Activated CD8-positive, alpha-beta T cell treated with anti-CD3 and anti-CD28 coated beads for 36 hours (primary cell): ENCODE measurements at regions not wholly inside any gene's neighbourhood (a gene's known extent, or its start where the extent isn't known, plus 50 kb on each side); places are given as distances from the start of the nearest gene placed in this dataset.

Experiments
- ATAC-seq: fragments of 200-7000 bp; cut with Tn5 transposase; one replicate; pipeline ENCODE4 v1.10.0; 2021; ENCODE audit warnings: mild to moderate bottlenecking, moderate library complexity
- CTCF ChIA-PET: fragments of 350-600 bp; sonication (Branson Sonifier 250); formaldehyde crosslinking; loops from one replicate; lab custom pipeline; 2021; ENCODE audit warnings: antibody characterized with exemption; lab: Charles Lee
- POLR2A ChIA-PET: fragments of 350-600 bp; sonication (Branson Sonifier 250); formaldehyde crosslinking; loops from one replicate; lab custom pipeline; 2021; ENCODE audit warnings: antibody characterized with exemption; lab: Charles Lee
- DNase-seq: peaks from one replicate; pipeline ENCODE4 v3.0.0-alpha.2; 2020
- H3K27ac Mint-ChIP-seq: one replicate; pipeline ENCODE4 v1.8.0; 2021; ENCODE audit warnings: mild to moderate bottlenecking, mixed read lengths
- H3K27me3 Mint-ChIP-seq: one replicate; pipeline ENCODE4 v1.8.0; 2021; ENCODE audit warnings: mixed read lengths
- H3K36me3 Mint-ChIP-seq: one replicate; pipeline ENCODE4 v1.8.0; 2021; ENCODE audit warnings: low read depth, mixed read lengths
- H3K4me1 Mint-ChIP-seq: one replicate; pipeline ENCODE4 v1.8.0; 2021; ENCODE audit warnings: low read depth, mixed read lengths
- H3K4me3 Mint-ChIP-seq: one replicate; pipeline ENCODE4 v1.8.0; 2021; ENCODE audit warnings: mild to moderate bottlenecking, moderate library complexity, mixed read lengths
- H3K9me3 Mint-ChIP-seq: one replicate; pipeline ENCODE4 v1.8.0; 2021; ENCODE audit warnings: mixed read lengths
- CTCF ChIP-seq: fragments of 200-600 bp; IDR thresholded peaks from one replicate; pipeline ENCODE4 v1.8.0; 2022; ENCODE audit warnings: antibody characterized with exemption, mild to moderate bottlenecking
- intact Hi-C: fragments of 100-400 bp; cut with micrococcal nuclease; formaldehyde crosslinking; loops from one replicate; pipeline ENCODE4 v1.10.0; 2022

DNA sequence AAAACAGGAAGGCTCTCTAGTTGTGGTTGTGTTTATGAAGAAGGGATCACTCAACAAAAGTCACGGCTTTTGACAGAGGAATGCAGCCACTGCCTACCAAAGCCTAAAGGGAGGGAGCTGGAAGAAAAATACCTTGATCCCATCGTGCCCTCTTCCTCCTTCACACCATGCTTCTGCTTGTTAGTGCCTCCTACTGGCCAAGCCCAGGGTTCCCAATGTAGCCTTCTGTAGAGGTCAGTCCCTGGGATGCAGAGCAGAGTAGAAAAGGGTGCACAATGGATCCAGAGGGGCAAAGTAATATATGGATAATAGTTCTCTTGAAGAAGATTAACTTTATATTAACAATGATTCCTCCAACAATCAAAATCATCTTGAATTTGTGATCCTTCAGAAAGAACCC is 293.5 kb upstream of the FERMT1 start:
- Mint-ChIP-seq H3K36me3 (no peaks in the 10 kb centered on the region), H3K9me3 (peaks cover 1% of the 10 kb centered on the region), H3K4me3 (no peak overlapping the region), H3K27me3 (no peaks in the 10 kb centered on the region), H3K27ac (no peak overlapping the region), H3K4me1 (no peaks in the 10 kb centered on the region)
- no peak for DNase-seq
- ATAC-seq = no peak
- CTCF ChIA-PET = no interaction called here
- POLR2A ChIA-PET = no interaction called here
- TF ChIP-seq CTCF = no peak
- intact Hi-C loops = no loop called here

- ChIA-PET CTCF (no interaction called here), POLR2A (no interaction called here)
- Mint-ChIP-seq H3K4me1 (no peaks in the 10 kb centered on the region), H3K27me3 (no peaks in the 10 kb centered on the region), H3K36me3 (no peaks in the 10 kb centered on the region), H3K9me3 (peaks cover 1% of the 10 kb centered on the region), H3K4me3 (no peak overlapping the region), H3K27ac (no peak overlapping the region)
- intact Hi-C loops = no loop called here
- no peak for TF ChIP-seq CTCF
- ATAC-seq = no peak
- no peak for DNase-seq
Observed at GRCh38 chr20:6411651-6412050, 288.8 kb upstream of the FERMT1 start.

DNA sequence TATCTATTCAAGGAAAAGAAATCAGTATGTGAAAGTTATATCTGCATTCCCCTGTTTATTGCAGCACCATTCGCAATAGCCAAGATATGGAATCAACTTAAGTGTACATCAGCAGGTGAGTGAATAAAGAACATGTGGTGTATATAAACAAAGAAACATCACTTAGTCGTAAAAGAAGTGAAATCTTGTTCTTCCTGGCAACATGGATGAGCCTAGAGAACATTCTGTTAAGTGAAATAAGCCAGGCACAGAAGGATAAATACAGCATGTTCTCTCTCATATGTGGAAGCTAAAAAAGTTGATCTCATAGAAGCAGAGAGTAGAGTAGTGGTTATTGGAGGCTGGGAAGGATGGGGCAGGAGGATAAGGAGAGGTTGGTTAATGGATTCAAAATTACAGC is 287.9 kb upstream of the FERMT1 start:
- Mint-ChIP-seq H3K4me1 (no peaks in the 10 kb centered on the region), H3K27ac (no peak overlapping the region), H3K36me3 (no peaks in the 10 kb centered on the region), H3K9me3 (no peaks in the 10 kb centered on the region), H3K27me3 (no peaks in the 10 kb centered on the region), H3K4me3 (no peak overlapping the region)
- ChIA-PET POLR2A (no interaction called here), CTCF (no interaction called here)
- no peak for DNase-seq
- intact Hi-C loops = no loop called here
- no peak for ATAC-seq
- no peak for TF ChIP-seq CTCF

DNA sequence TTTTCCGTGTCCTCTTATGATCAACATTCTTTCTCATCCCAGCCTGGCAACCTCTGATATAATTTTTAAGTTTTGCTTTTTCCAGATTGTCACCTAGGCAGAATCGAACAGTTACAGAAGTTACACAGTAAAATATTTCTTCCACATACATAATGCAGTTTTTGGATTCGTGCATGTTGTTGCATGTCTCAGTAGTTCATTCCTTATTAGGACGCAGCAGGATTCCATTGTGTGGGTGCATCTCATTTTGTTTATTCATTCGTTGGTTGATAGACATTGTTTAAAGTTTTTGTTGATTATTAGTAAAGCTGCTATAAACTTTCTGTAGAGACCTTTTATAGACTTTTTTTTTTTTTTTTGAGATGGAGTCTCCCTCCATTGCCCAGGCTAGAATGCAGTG is 284.3 kb upstream of the FERMT1 start:
- Mint-ChIP-seq H3K9me3 (peaks cover 3% of the 10 kb centered on the region), H3K27me3 (no peaks in the 10 kb centered on the region), H3K36me3 (no peaks in the 10 kb centered on the region), H3K27ac (no peak overlapping the region), H3K4me1 (no peaks in the 10 kb centered on the region), H3K4me3 (no peak overlapping the region)
- DNase-seq = no peak
- ChIA-PET CTCF (no interaction called here), POLR2A (no interaction called here)
- no peak for TF ChIP-seq CTCF
- intact Hi-C loops = no loop called here
- ATAC-seq = no peak

GRCh38 chr20:6401893-6402557 is 279.2 kb upstream of the FERMT1 start:
- DNase-seq (no peak), ATAC-seq (no peak)
- no peak for TF ChIP-seq CTCF
- Mint-ChIP-seq H3K4me1 (no peaks in the 10 kb centered on the region), H3K4me3 (no peak overlapping the region), H3K36me3 (no peaks in the 10 kb centered on the region), H3K9me3 (peaks cover 3% of the 10 kb centered on the region), H3K27me3 (no peaks in the 10 kb centered on the region), H3K27ac (no peak overlapping the region)
- ChIA-PET CTCF (no interaction called here), POLR2A (no interaction called here)
- intact Hi-C loops = no loop called here
